Neutrophil (primary cell): ENCODE measurements at regions not wholly inside any gene's neighbourhood (a gene's known extent, or its start where the extent isn't known, plus 50 kb on each side); places are given as distances from the start of the nearest gene placed in this dataset.
"Not testable (repeated sequence)": the region's sequence is repeated elsewhere in the genome, so short reads cannot be mapped to it uniquely, and the experiment has no call there.

Source experiments
- H3K27ac ChIP-seq: fragments of 200-600 bp; sonication (generic); 2 replicates; pipeline ENCODE4 v1.5.1; 2016; ENCODE audit warnings: mild to moderate bottlenecking, moderate library complexity
- H3K27me3 ChIP-seq: fragments of 200-600 bp; sonication (generic); 2 replicates; pipeline ENCODE4 v1.6.0; 2016; ENCODE audit warnings: mild to moderate bottlenecking
- H3K36me3 ChIP-seq: fragments of 200-600 bp; sonication (generic); 2 replicates; pipeline ENCODE4 v1.5.1; 2017
- H3K4me1 ChIP-seq, 2 experiments: fragments of 200-600 bp in 1 of 2; sonication (generic) in 1 of 2; 1 replicate in 1 of 2; 2 replicates in 1 of 2; pipeline versions ENCODE4 v1.5.1 to v1.6.1; 2013 to 2016; ENCODE audit warnings: low read depth in 1 of 2, low read length in 1 of 2, mild to moderate bottlenecking in 1 of 2, moderate library complexity in 1 of 2; ENCODE audit not compliant: control insufficient read depth in 1 of 2, insufficient read depth in 1 of 2
- H3K4me3 ChIP-seq, 2 experiments: fragments of 200-600 bp in 1 of 2; sonication (generic) in 1 of 2; 1 replicate in 1 of 2; 2 replicates in 1 of 2; pipeline ENCODE4 v1.5.1; 2013 to 2016; ENCODE audit warnings: low read depth in 1 of 2, low read length in 1 of 2, mild to moderate bottlenecking in 1 of 2, moderate library complexity in 1 of 2
- H3K9me3 ChIP-seq: fragments of 200-600 bp; sonication (generic); 2 replicates; pipeline ENCODE4 v1.5.1; 2016
- CTCF ChIP-seq: fragments of 200-600 bp; sonication (generic); IDR thresholded peaks from 2 replicates; pipeline ENCODE4 v1.5.1; 2016; ENCODE audit warnings: antibody characterized with exemption

GRCh38 chr21:35467566-35467965 lies 418.5 kb upstream of the RUNX1 start:
- no peak overlapping the region for H3K27ac ChIP-seq
- H3K4me3 ChIP-seq, result no peak overlapping the region
- no peaks in the 10 kb centered on the region for H3K27me3 ChIP-seq
- TF ChIP-seq CTCF, result no peak
- H3K9me3 ChIP-seq, result no peaks in the 10 kb centered on the region
- no peaks in the 10 kb centered on the region for H3K4me1 ChIP-seq
- H3K36me3 ChIP-seq, result no peaks in the 10 kb centered on the region

- not testable (repeated sequence) for H3K36me3 ChIP-seq, H3K4me3 ChIP-seq, H3K27ac ChIP-seq, H3K4me1 ChIP-seq, H3K27me3 ChIP-seq, H3K9me3 ChIP-seq
These were observed 417.6 kb upstream of the RUNX1 start for GRCh38 chr21:35466681-35467080.

- TF ChIP-seq CTCF, result no peak
- Histone ChIP-seq H3K36me3 (no peaks in the 10 kb centered on the region), H3K27me3 (no peaks in the 10 kb centered on the region), H3K4me3 (no peak overlapping the region), H3K9me3 (no peaks in the 10 kb centered on the region), H3K4me1 (no peaks in the 10 kb centered on the region), H3K27ac (no peak overlapping the region)
These were observed 416.6 kb upstream of the RUNX1 start for GRCh38 chr21:35465741-35466140.

GRCh38 chr21:35461700-35462099 lies 412.6 kb upstream of the RUNX1 start:
- Histone ChIP-seq H3K4me3 (no peak overlapping the region), H3K27ac (no peak overlapping the region), H3K27me3 (no peaks in the 10 kb centered on the region), H3K4me1 (no peaks in the 10 kb centered on the region), H3K9me3 (no peaks in the 10 kb centered on the region), H3K36me3 (no peaks in the 10 kb centered on the region)
- TF ChIP-seq CTCF, result no peak

- H3K36me3 ChIP-seq, result no peaks in the 10 kb centered on the region
- H3K4me3 ChIP-seq, result no peak overlapping the region
- H3K4me1 ChIP-seq, result no peaks in the 10 kb centered on the region
- no peaks in the 10 kb centered on the region for H3K9me3 ChIP-seq
- H3K27me3 ChIP-seq, result no peaks in the 10 kb centered on the region
- no peak for TF ChIP-seq CTCF
- no peak overlapping the region for H3K27ac ChIP-seq
These were observed 411.3 kb upstream of the RUNX1 start for GRCh38 chr21:35460441-35460840.

- no peaks in the 10 kb centered on the region for H3K9me3 ChIP-seq
- no peak overlapping the region for H3K4me3 ChIP-seq
- H3K27me3 ChIP-seq, result no peaks in the 10 kb centered on the region
- H3K27ac ChIP-seq, result no peak overlapping the region
- H3K36me3 ChIP-seq, result no peaks in the 10 kb centered on the region
- no peaks in the 10 kb centered on the region for H3K4me1 ChIP-seq
- no peak for TF ChIP-seq CTCF
These were observed 409.3 kb upstream of the RUNX1 start for GRCh38 chr21:35458405-35458804.
